ENCODE measurements at regions not wholly inside any gene's neighbourhood (a gene's known extent, or its start where the extent isn't known, plus 50 kb on each side); places are given as distances from the start of the nearest gene placed in this dataset.

GRCh38 chr10:3500408-3500856, 284.6 kb downstream of the KLF6 start:
- BruUV-seq (replicated peaks), result no TSS peak
- POLR2A ChIA-PET (ENCODE audit: low non-redundant PET), result no interaction called here
- H3K4me1 ChIP-seq (ENCODE audit: insufficient read depth, low read length, poor library complexity, severe bottlenecking), result peaks cover under 1% of the 10 kb centered on the region
- no peak overlapping the region for H3K4me3 ChIP-seq (ENCODE audit: low read depth, low read length, poor library complexity, severe bottlenecking)
- H3K9me3 ChIP-seq (ENCODE audit: low read depth, low read length, poor library complexity, severe bottlenecking), result no peaks in the 10 kb centered on the region
- H3K36me3 ChIP-seq (ENCODE audit: insufficient read depth, low read length, poor library complexity, severe bottlenecking), result no peaks in the 10 kb centered on the region
- intact Hi-C loops (cut with micrococcal nuclease; ENCODE audit: unreplicated experiment), result no loop called here
- H3K27me3 ChIP-seq (replicated peaks; ENCODE audit: insufficient read depth, low read depth, low read length, poor library complexity), result no peaks in the 10 kb centered on the region
- no peak overlapping the region for H3K27ac ChIP-seq (ENCODE audit: low read depth, low read length, poor library complexity, severe bottlenecking)
- CTCF ChIA-PET, result no interaction called here
- peak; percentile 17 for DNase-seq (ENCODE audit: low spot score)
- no peak for TF ChIP-seq EZH2 (IDR thresholded peaks at IDR 0.05; ENCODE audit: borderline replicate concordance, low read depth, low read length, poor library complexity, severe bottlenecking)
- no peak for TF ChIP-seq CTCF (conservative IDR thresholded peaks at IDR 0.05; ENCODE audit: low read depth, low read length)

GRCh38 chr10:3499120-3499519, 285.9 kb downstream of the KLF6 start:
- DNase-seq (ENCODE audit: low spot score), result no peak
- no peak for TF ChIP-seq CTCF (conservative IDR thresholded peaks at IDR 0.05; ENCODE audit: low read depth, low read length)
- no peak for TF ChIP-seq EZH2 (IDR thresholded peaks at IDR 0.05; ENCODE audit: borderline replicate concordance, low read depth, low read length, poor library complexity, severe bottlenecking)
- intact Hi-C loops (cut with micrococcal nuclease; ENCODE audit: unreplicated experiment), result no loop called here
- CTCF ChIA-PET, result no interaction called here
- Histone ChIP-seq H3K4me3 (ENCODE audit: low read depth, low read length, poor library complexity, severe bottlenecking) (no peak overlapping the region), H3K4me1 (ENCODE audit: insufficient read depth, low read length, poor library complexity, severe bottlenecking) (peaks cover 5% of the 10 kb centered on the region), H3K27me3 (replicated peaks; ENCODE audit: insufficient read depth, low read depth, low read length, poor library complexity) (no peaks in the 10 kb centered on the region), H3K27ac (ENCODE audit: low read depth, low read length, poor library complexity, severe bottlenecking) (no peak overlapping the region), H3K36me3 (ENCODE audit: insufficient read depth, low read length, poor library complexity, severe bottlenecking) (no peaks in the 10 kb centered on the region), H3K9me3 (ENCODE audit: low read depth, low read length, poor library complexity, severe bottlenecking) (no peaks in the 10 kb centered on the region)
- POLR2A ChIA-PET (ENCODE audit: low non-redundant PET), result no interaction called here
- no TSS peak for BruUV-seq (replicated peaks)

DNA sequence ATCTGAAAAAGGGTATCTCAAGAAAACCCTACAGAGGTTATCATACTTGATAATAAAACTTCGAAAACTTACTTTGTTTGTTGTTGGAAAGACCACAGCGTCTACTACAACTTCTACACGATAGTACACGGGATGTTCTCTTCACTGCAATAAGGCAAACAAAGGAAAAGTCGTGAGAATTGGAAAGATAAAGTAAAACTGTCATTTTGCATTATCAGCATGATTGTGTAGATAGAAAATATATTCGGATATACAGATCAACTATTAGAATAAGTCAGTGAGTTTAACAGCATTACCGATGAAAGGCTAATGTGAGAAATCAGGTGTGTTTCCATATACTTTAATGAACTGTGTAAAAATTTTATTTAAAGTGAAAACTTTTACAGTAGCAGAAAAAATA, 287.4 kb downstream of the KLF6 start:
- Histone ChIP-seq H3K27me3 (replicated peaks; ENCODE audit: insufficient read depth, low read depth, low read length, poor library complexity) (no peaks in the 10 kb centered on the region), H3K36me3 (ENCODE audit: insufficient read depth, low read length, poor library complexity, severe bottlenecking) (no peaks in the 10 kb centered on the region), H3K27ac (ENCODE audit: low read depth, low read length, poor library complexity, severe bottlenecking) (no peak overlapping the region), H3K4me1 (ENCODE audit: insufficient read depth, low read length, poor library complexity, severe bottlenecking) (peaks cover 5% of the 10 kb centered on the region), H3K4me3 (ENCODE audit: low read depth, low read length, poor library complexity, severe bottlenecking) (no peak overlapping the region), H3K9me3 (ENCODE audit: low read depth, low read length, poor library complexity, severe bottlenecking) (no peaks in the 10 kb centered on the region)
- intact Hi-C loops (cut with micrococcal nuclease; ENCODE audit: unreplicated experiment), result no loop called here
- CTCF ChIA-PET, result no interaction called here
- POLR2A ChIA-PET (ENCODE audit: low non-redundant PET), result no interaction called here
- no peak for TF ChIP-seq EZH2 (IDR thresholded peaks at IDR 0.05; ENCODE audit: borderline replicate concordance, low read depth, low read length, poor library complexity, severe bottlenecking)
- TF ChIP-seq CTCF (conservative IDR thresholded peaks at IDR 0.05; ENCODE audit: low read depth, low read length), result no peak
- BruUV-seq (replicated peaks), result no TSS peak
- DNase-seq (ENCODE audit: low spot score), result no peak

Measured in A673 (cell line).